H1 (cell line): ENCODE measurements at regions not wholly inside any gene's neighbourhood (a gene's known extent, or its start where the extent isn't known, plus 50 kb on each side); places are given as distances from the start of the nearest gene placed in this dataset.

ENCODE experiments used
- CTCF ChIA-PET: fragments of 300-600 bp; sonication (Branson Sonifier 250); formaldehyde crosslinking; loops from one replicate; lab custom pipeline; 2021; ENCODE audit not compliant: partially characterized antibody; lab: Charles Lee
- POLR2A ChIA-PET: fragments of 300-600 bp; sonication (Branson Sonifier 250); formaldehyde crosslinking; loops from one replicate; lab custom pipeline; 2021; ENCODE audit warnings: inconsistent platforms; ENCODE audit not compliant: partially characterized antibody; lab: Charles Lee
- DNase-seq, 2 experiments: peaks; one replicate each; pipeline versions ENCODE4 v3.0.0 to v3.0.0-alpha.2; 2010 to 2022; ENCODE audit warnings: low spot score in 2 of 2, low read depth in 1 of 2, mixed read lengths in 1 of 2
- FAIRE-seq: peaks from 2 replicates; lab custom pipeline; 2011; peaks lifted over from hg19 to GRCh38; lab: Jason Lieb, UNC
- H2AFZ ChIP-seq: 2 replicates; pipeline ENCODE4 v1.8.1; 2012; ENCODE audit warnings: low read length, inconsistent platforms
- H2AK5ac ChIP-seq: 2 replicates; pipeline ENCODE4 v1.6.1; 2013; ENCODE audit warnings: low read depth, low read length
- H2BK120ac ChIP-seq: replicated peaks from 2 replicates; pipeline ENCODE3; 2013; ENCODE audit warnings: low read depth, low read length, inconsistent platforms
- H2BK12ac ChIP-seq: 2 replicates; pipeline ENCODE4 v1.6.1; 2013; ENCODE audit warnings: low read depth, low read length
- H2BK15ac ChIP-seq: 2 replicates; pipeline ENCODE4 v1.6.1; 2013; ENCODE audit warnings: low read length
- H2BK20ac ChIP-seq: 2 replicates; pipeline ENCODE4 v1.6.1; 2013; ENCODE audit warnings: low read length
- H2BK5ac ChIP-seq: 2 replicates; pipeline ENCODE4 v1.6.1; 2013; ENCODE audit warnings: low read depth, low read length
- H3K14ac ChIP-seq: 2 replicates; pipeline ENCODE4 v1.6.1; 2013; ENCODE audit warnings: inconsistent platforms; ENCODE audit not compliant: insufficient read length
- H3K18ac ChIP-seq: 2 replicates; pipeline ENCODE4 v1.6.1; 2013; ENCODE audit warnings: low read length; ENCODE audit errors: extremely low read depth
- H3K23ac ChIP-seq: 2 replicates; pipeline ENCODE4 v1.6.1; 2013; ENCODE audit warnings: inconsistent platforms; ENCODE audit not compliant: insufficient read length
- H3K23me2 ChIP-seq: 2 replicates; pipeline ENCODE4 v1.6.1; 2013; ENCODE audit warnings: low read depth, low read length
- H3K27ac ChIP-seq: 2 replicates; pipeline ENCODE4 v1.6.1; 2011; ENCODE audit warnings: low read depth, low read length, inconsistent platforms
- H3K27me3 ChIP-seq, 4 experiments: replicated peaks in 1 of 4; 1 replicate in 1 of 4; 2 replicates in 3 of 4; pipeline versions ENCODE4 v1.6.1 to v1.8.1; 2011 to 2013; ENCODE audit warnings: low read length in 3 of 4, mild to moderate bottlenecking in 3 of 4, inconsistent platforms in 2 of 4, mixed read lengths in 2 of 4, moderate library complexity in 1 of 4; ENCODE audit not compliant: control insufficient read depth in 3 of 4, insufficient read depth in 3 of 4; ENCODE audit errors: extremely low read depth in 1 of 4
- H3K36me3 ChIP-seq, 4 experiments: 2 replicates each; pipeline versions ENCODE4 v1.6.1 to v1.8.1; 2011 to 2013; ENCODE audit warnings: mild to moderate bottlenecking in 4 of 4, low read length in 3 of 4, moderate library complexity in 2 of 4, control low read depth in 1 of 4, inconsistent platforms in 1 of 4; ENCODE audit not compliant: insufficient read depth in 4 of 4, control insufficient read depth in 2 of 4
- H3K4ac ChIP-seq: replicated peaks from 2 replicates; pipeline ENCODE3; 2013; ENCODE audit warnings: low read length, low read depth, mixed read lengths, inconsistent platforms; ENCODE audit not compliant: insufficient read length
- H3K4me1 ChIP-seq, 4 experiments: replicated peaks in 1 of 4; 1 replicate in 1 of 4; 2 replicates in 3 of 4; pipeline versions ENCODE4 v1.6.1 to v1.8.1; 2011 to 2013; ENCODE audit warnings: low read length in 3 of 4, inconsistent platforms in 2 of 4, mixed read lengths in 1 of 4; ENCODE audit not compliant: insufficient read depth in 4 of 4, control insufficient read depth in 3 of 4
- H3K4me2 ChIP-seq, 2 experiments: 2 replicates each; pipeline versions ENCODE4 v1.6.1 to v1.8.1; 2011 to 2013; ENCODE audit warnings: low read depth in 2 of 2, low read length in 2 of 2, control low read depth in 1 of 2, inconsistent platforms in 1 of 2, mild to moderate bottlenecking in 1 of 2; ENCODE audit not compliant: insufficient read depth in 1 of 2
- H3K4me3 ChIP-seq, 4 experiments: fragments of 200-600, 300-600 bp in 1 of 4; sonication (generic), shearing (Covaris generic), sonication (Bioruptor Twin) in 1 of 4; 2 replicates each; pipeline versions ENCODE4 v1.5.1 to v1.8.1; 2011 to 2016; ENCODE audit warnings: low read length in 4 of 4, low read depth in 3 of 4, control low read depth in 2 of 4, inconsistent platforms in 2 of 4, mild to moderate bottlenecking in 2 of 4, mixed read lengths in 1 of 4, moderate library complexity in 1 of 4; ENCODE audit not compliant: insufficient read depth in 2 of 4; ENCODE audit errors: extremely low read depth in 1 of 4
- H3K56ac ChIP-seq: replicated peaks from 2 replicates; pipeline ENCODE3; 2013; ENCODE audit warnings: low read depth, mild to moderate bottlenecking, mixed read lengths, low read length, inconsistent platforms; ENCODE audit not compliant: insufficient read length
- H3K79me1 ChIP-seq: 2 replicates; pipeline ENCODE4 v1.6.1; 2013; ENCODE audit warnings: low read depth, low read length, control low read depth
- H3K79me2 ChIP-seq, 2 experiments: 2 replicates each; pipeline versions ENCODE4 v1.6.1 to v1.8.1; 2012 to 2013; ENCODE audit warnings: low read length in 2 of 2, mild to moderate bottlenecking in 2 of 2, inconsistent platforms in 1 of 2; ENCODE audit not compliant: insufficient read depth in 2 of 2, control insufficient read depth in 1 of 2
- H3K9ac ChIP-seq, 4 experiments: replicated peaks in 1 of 4; 1 replicate in 1 of 4; 2 replicates in 3 of 4; pipeline versions ENCODE4 v1.6.1 to v1.8.1; 2011 to 2013; ENCODE audit warnings: low read depth in 3 of 4, low read length in 3 of 4, control low read depth in 2 of 4, mild to moderate bottlenecking in 2 of 4, moderate library complexity in 2 of 4, inconsistent platforms in 1 of 4; ENCODE audit errors: extremely low read depth in 1 of 4
- H3K9me3 ChIP-seq, 2 experiments: 2 replicates each; pipeline versions ENCODE4 v1.6.1 to v1.8.1; 2012 to 2013; ENCODE audit warnings: mild to moderate bottlenecking in 2 of 2, moderate library complexity in 2 of 2, control low read depth in 1 of 2, inconsistent platforms in 1 of 2, low read depth in 1 of 2, low read length in 1 of 2, mixed read lengths in 1 of 2; ENCODE audit not compliant: insufficient read depth in 2 of 2
- H4K20me1 ChIP-seq, 2 experiments: replicated peaks in 1 of 2; 2 replicates each; pipeline versions ENCODE3 to v1.8.1; 2011 to 2013; ENCODE audit warnings: inconsistent platforms in 2 of 2, low read length in 2 of 2, mild to moderate bottlenecking in 1 of 2; ENCODE audit not compliant: insufficient read depth in 2 of 2, control insufficient read depth in 1 of 2
- H4K5ac ChIP-seq: 2 replicates; pipeline ENCODE4 v1.6.1; 2013; ENCODE audit warnings: low read length, low read depth, mixed read lengths, inconsistent platforms; ENCODE audit not compliant: insufficient read length
- H4K8ac ChIP-seq: 2 replicates; pipeline ENCODE4 v1.8.0; 2013; ENCODE audit warnings: mild to moderate bottlenecking, moderate library complexity, low read length, inconsistent platforms; ENCODE audit not compliant: insufficient read depth; ENCODE audit errors: extremely low read depth
- H4K91ac ChIP-seq: replicated peaks from 2 replicates; pipeline ENCODE3; 2013; ENCODE audit warnings: low read length, mixed read lengths, inconsistent platforms; ENCODE audit not compliant: insufficient read length
- BACH1 ChIP-seq: IDR thresholded peaks from 2 replicates; pipeline ENCODE4 v1.6.1; 2012; ENCODE audit warnings: low read length, improper control_type of control experiment
- MAFK ChIP-seq: IDR thresholded peaks from 2 replicates; pipeline ENCODE4 v1.6.1; 2012; ENCODE audit warnings: low read depth, mild to moderate bottlenecking, improper control_type of control experiment, low read length
- POU5F1 ChIP-seq: IDR thresholded peaks from 2 replicates; pipeline ENCODE4 v1.6.1; 2011; ENCODE audit warnings: low read depth, mild to moderate bottlenecking, low read length, moderate library complexity
- RNF2 ChIP-seq: fragments of 200-900, 300-1000 bp; sonication (generic); IDR thresholded peaks from 2 replicates; pipeline ENCODE4 v1.7.1; 2016; ENCODE audit warnings: borderline replicate concordance, low read depth, mild to moderate bottlenecking, antibody characterized with exemption, low read length; ENCODE audit not compliant: poor library complexity, severe bottlenecking; ENCODE audit errors: missing control alignments
- SP1 ChIP-seq: IDR thresholded peaks from 2 replicates; pipeline ENCODE4 v1.6.1; 2011; ENCODE audit warnings: low read depth, low read length
- SP2 ChIP-seq: IDR thresholded peaks from 2 replicates; pipeline ENCODE4 v1.6.1; 2012; ENCODE audit warnings: mild to moderate bottlenecking, low read length, inconsistent platforms
- TBP ChIP-seq: IDR thresholded peaks from 2 replicates; pipeline ENCODE4 v1.6.1; 2011; ENCODE audit warnings: low read depth, low read length, improper control_type of control experiment
- WGBS, 2 experiments: shearing (Covaris generic) in 1 of 2; methylation state at CpG; one replicate each; pipeline versions ENCODE4 v1.1.6 to v1.1.7; 2013 to 2015; ENCODE audit warnings: low lambda C conversion rate in 2 of 2, mixed read lengths in 2 of 2, inconsistent platforms in 1 of 2, low coverage in 1 of 2, missing lambda C conversion rate in 1 of 2; ENCODE audit not compliant: insufficient replicate concordance in 2 of 2, insufficient coverage in 1 of 2, insufficient read length in 1 of 2; ENCODE audit errors: extremely low coverage in 1 of 2, missing lambda C conversion rate in 1 of 2; 5-methylcytosine and 5-hydroxymethylcytosine counted together

DNA sequence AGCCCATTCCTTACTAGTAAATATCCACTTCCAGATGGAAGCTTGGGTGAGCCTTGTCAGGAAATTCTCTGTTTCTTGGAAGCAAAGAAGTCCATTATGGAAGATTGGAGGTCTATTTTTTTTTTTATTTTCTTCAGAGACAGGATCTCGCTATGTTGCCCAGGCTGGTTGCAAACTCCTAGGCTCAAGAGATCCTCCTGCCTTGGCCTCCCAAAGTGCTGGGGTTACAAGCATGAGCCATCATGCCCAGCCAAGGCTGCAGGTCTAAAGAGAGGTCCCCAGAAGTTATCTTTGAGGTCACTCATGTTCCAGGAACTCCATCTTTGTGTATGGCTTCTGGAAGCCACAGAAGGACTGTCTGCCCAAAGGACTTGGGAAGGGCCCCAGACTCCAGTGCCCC lies 255.3 kb downstream of the LY86 start:
- H3K23ac ChIP-seq = no peak overlapping the region
- no peaks in the 10 kb centered on the region for H3K79me2 ChIP-seq
- no peak overlapping the region for H3K14ac ChIP-seq
- FAIRE-seq (no peak), DNase-seq (no peak)
- no peak overlapping the region for H3K9ac ChIP-seq
- no peaks in the 10 kb centered on the region; the same call in 1 of the 2 replicates for H3K23me2 ChIP-seq
- ChIA-PET CTCF (interaction anchor here (0.6 to 1.9 kb wide), 4 partner anchors 14 to 166 kb away, joined by 3 to 6 read pairs (median 3); no protein-coding TSS in a partner anchor), POLR2A (no interaction called here)
- no peaks in the 10 kb centered on the region for H3K79me1 ChIP-seq
- no peaks in the 10 kb centered on the region for H3K27me3 ChIP-seq
- WGBS, 2 experiments = 100% methylated on average over 1 of the region's 1 CpG; no CpG with 5 or more reads in 1 of the 2 experiments
- H2BK5ac ChIP-seq = no peak overlapping the region
- no peak overlapping the region for H2BK20ac ChIP-seq
- no peak overlapping the region for H4K91ac ChIP-seq
- H4K8ac ChIP-seq = no peak overlapping the region
- H3K9me3 ChIP-seq = no peaks in the 10 kb centered on the region; a peak in 1 of 4 replicates
- H3K4me3 ChIP-seq = no peak overlapping the region
- no peak overlapping the region for H3K18ac ChIP-seq
- no peak overlapping the region for H4K5ac ChIP-seq
- H2BK120ac ChIP-seq = no peak overlapping the region
- H2AK5ac ChIP-seq = no peak overlapping the region
- H2BK15ac ChIP-seq = no peak overlapping the region
- no peak overlapping the region for H3K27ac ChIP-seq
- H3K56ac ChIP-seq = no peak overlapping the region
- H3K4me2 ChIP-seq = no peak overlapping the region
- no peaks in the 10 kb centered on the region; a peak in 1 of 7 replicates for H3K4me1 ChIP-seq
- no peaks in the 10 kb centered on the region for H3K36me3 ChIP-seq
- H2AFZ ChIP-seq = no peak overlapping the region
- H3K4ac ChIP-seq = no peak overlapping the region
- H4K20me1 ChIP-seq = no peaks in the 10 kb centered on the region
- no peak overlapping the region for H2BK12ac ChIP-seq
- no peak for TF ChIP-seq SP1
- no peak for TF ChIP-seq RNF2
- TF ChIP-seq TBP = no peak
- no peak for TF ChIP-seq SP2
- TF ChIP-seq BACH1 = no peak
- TF ChIP-seq POU5F1 = no peak
- TF ChIP-seq MAFK = no peak
